BE2C (cell line): ENCODE measurements at regions not wholly inside any gene's neighbourhood (a gene's known extent, or its start where the extent isn't known, plus 50 kb on each side); places are given as distances from the start of the nearest gene placed in this dataset.

ENCODE experiments used
- DNase-seq: peaks from one replicate; pipeline ENCODE4 v3.0.0-alpha.2; 2020
- H3K27me3 ChIP-seq: fragments of 250-450 bp; sonication (Bioruptor Pico); 2 replicates; pipeline ENCODE4 v1.5.1; 2020; ENCODE audit warnings: mild to moderate bottlenecking
- H3K36me3 ChIP-seq: fragments of 250-450 bp; sonication (Bioruptor Pico); 2 replicates; pipeline ENCODE4 v1.5.1; 2020; ENCODE audit warnings: mild to moderate bottlenecking
- H3K4me1 ChIP-seq: fragments of 250-450 bp; sonication (Bioruptor Pico); 2 replicates; pipeline ENCODE4 v1.5.1; 2020
- H3K4me3 ChIP-seq: 2 replicates; pipeline ENCODE4 v1.5.1; 2011; ENCODE audit warnings: low read depth, low read length
- H3K9me3 ChIP-seq: fragments of 250-450 bp; sonication (Bioruptor Pico); 2 replicates; pipeline ENCODE4 v1.5.1; 2020
- TF ChIP-seq, protein P1 (sequence below): IDR thresholded peaks from 2 replicates; pipeline ENCODE4 v1.5.1; 2012; ENCODE audit warnings: mild to moderate bottlenecking, low read depth, low read length

DNA sequence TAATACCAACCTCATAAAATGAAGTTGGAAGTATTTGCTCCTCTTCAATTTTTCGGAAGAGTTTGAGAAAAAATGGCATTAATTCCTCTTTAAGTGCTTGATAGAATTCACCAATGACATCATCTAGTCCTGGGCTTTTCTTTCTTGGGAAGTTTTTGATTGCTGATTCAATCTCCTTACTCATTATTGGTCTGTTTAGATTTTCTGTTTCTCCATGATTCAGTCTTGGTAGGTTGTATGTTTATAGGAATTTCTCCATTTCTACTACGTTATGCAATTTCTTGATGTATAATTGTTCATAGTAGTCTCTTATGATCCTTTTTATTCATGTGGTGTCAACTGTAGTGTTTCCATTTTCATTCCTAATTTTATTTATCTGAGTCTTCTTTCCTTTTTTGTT is 141.5 kb upstream of the PRNP start:
- no peaks in the 10 kb centered on the region for H3K36me3 ChIP-seq
- no peak for DNase-seq
- H3K9me3 ChIP-seq: no peaks in the 10 kb centered on the region
- TF ChIP-seq, protein P1, sequence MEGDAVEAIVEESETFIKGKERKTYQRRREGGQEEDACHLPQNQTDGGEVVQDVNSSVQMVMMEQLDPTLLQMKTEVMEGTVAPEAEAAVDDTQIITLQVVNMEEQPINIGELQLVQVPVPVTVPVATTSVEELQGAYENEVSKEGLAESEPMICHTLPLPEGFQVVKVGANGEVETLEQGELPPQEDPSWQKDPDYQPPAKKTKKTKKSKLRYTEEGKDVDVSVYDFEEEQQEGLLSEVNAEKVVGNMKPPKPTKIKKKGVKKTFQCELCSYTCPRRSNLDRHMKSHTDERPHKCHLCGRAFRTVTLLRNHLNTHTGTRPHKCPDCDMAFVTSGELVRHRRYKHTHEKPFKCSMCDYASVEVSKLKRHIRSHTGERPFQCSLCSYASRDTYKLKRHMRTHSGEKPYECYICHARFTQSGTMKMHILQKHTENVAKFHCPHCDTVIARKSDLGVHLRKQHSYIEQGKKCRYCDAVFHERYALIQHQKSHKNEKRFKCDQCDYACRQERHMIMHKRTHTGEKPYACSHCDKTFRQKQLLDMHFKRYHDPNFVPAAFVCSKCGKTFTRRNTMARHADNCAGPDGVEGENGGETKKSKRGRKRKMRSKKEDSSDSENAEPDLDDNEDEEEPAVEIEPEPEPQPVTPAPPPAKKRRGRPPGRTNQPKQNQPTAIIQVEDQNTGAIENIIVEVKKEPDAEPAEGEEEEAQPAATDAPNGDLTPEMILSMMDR: no peak
- no peaks in the 10 kb centered on the region for H3K4me1 ChIP-seq
- no peaks in the 10 kb centered on the region; the same call in 1 of the 2 replicates for H3K27me3 ChIP-seq
- no peak overlapping the region for H3K4me3 ChIP-seq

DNA sequence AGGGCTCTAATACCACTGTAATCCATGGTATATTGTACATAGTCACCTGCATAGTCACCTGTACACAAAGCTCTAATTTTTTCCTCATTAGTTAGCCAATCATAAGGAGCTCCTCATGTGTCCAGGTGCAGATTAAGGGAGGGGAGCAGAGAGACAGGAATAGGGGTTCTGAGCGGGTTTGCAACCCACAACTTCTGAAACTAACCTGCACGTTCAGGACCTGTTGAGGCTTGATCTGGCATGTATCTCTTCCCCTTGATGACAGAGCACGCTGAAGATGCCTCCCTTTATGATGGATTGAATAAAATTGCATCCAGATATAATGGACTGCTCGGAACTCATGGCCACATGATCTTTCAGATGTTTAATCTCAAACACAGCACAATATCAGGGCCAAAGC is 144.0 kb upstream of the PRNP start:
- TF ChIP-seq, protein P1: no peak
- no peaks in the 10 kb centered on the region for H3K9me3 ChIP-seq
- DNase-seq: no peak
- H3K4me1 ChIP-seq: no peaks in the 10 kb centered on the region
- no peak overlapping the region for H3K4me3 ChIP-seq
- no peaks in the 10 kb centered on the region; the same call in 1 of the 2 replicates for H3K27me3 ChIP-seq
- no peaks in the 10 kb centered on the region for H3K36me3 ChIP-seq

- Histone ChIP-seq H3K4me1 (no peaks in the 10 kb centered on the region), H3K27me3 (no peaks in the 10 kb centered on the region), H3K4me3 (no peak overlapping the region), H3K36me3 (no peaks in the 10 kb centered on the region), H3K9me3 (no peaks in the 10 kb centered on the region)
- TF ChIP-seq, protein P1: no peak
- no peak for DNase-seq
Observed at GRCh38 chr20:4534315-4534714, 151.9 kb upstream of the PRNP start.

GRCh38 chr20:4533368-4534133 is 152.7 kb upstream of the PRNP start:
- no peaks in the 10 kb centered on the region for H3K36me3 ChIP-seq
- H3K4me3 ChIP-seq: no peak overlapping the region
- H3K4me1 ChIP-seq: no peaks in the 10 kb centered on the region
- DNase-seq: no peak
- no peaks in the 10 kb centered on the region for H3K9me3 ChIP-seq
- TF ChIP-seq, protein P1: no peak
- H3K27me3 ChIP-seq: no peaks in the 10 kb centered on the region

DNA sequence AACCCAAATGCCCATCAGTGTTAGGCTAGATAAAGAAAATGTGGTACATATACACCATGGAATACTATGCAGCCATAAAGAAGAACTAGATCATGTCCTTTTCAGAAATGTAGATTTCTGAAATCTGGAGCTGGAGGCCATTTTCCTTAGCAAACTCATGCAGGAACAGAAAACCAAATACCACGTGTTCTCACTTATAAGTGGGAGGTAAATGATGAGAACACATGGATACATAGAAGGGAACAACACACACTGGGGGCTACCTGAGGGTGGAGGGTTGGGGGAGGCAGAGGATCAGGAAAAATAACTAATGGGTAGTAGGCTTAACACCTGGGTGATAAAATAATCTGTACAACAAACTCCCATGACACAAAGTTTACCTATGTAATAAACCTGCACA is 153.5 kb upstream of the PRNP start:
- H3K9me3 ChIP-seq: no peaks in the 10 kb centered on the region
- no peak overlapping the region for H3K4me3 ChIP-seq
- H3K36me3 ChIP-seq: no peaks in the 10 kb centered on the region
- H3K27me3 ChIP-seq: no peaks in the 10 kb centered on the region
- no peak for DNase-seq
- no peaks in the 10 kb centered on the region for H3K4me1 ChIP-seq
- TF ChIP-seq, protein P1: no peak

- no peak for DNase-seq
- no peaks in the 10 kb centered on the region for H3K36me3 ChIP-seq
- TF ChIP-seq, protein P1: no peak
- H3K9me3 ChIP-seq: no peaks in the 10 kb centered on the region
- no peaks in the 10 kb centered on the region for H3K27me3 ChIP-seq
- H3K4me1 ChIP-seq: no peaks in the 10 kb centered on the region
- no peak overlapping the region for H3K4me3 ChIP-seq
Observed at GRCh38 chr20:4524792-4525191, 161.5 kb upstream of the PRNP start.
